ENCODE measurements at regions not wholly inside any gene's neighbourhood (a gene's known extent, or its start where the extent isn't known, plus 50 kb on each side); places are given as distances from the start of the nearest gene placed in this dataset.

GRCh38 chr10:128957221-128957620 lies 509.8 kb upstream of the MGMT start:
- no peak for TF ChIP-seq CTCF (IDR thresholded peaks at IDR 0.05; ENCODE audit: insufficient read depth, low read length)

GRCh38 chr10:128958834-128959690 lies 508.0 kb upstream of the MGMT start:
- DNase-seq (ENCODE audit: low read depth), result no peak
- TF ChIP-seq CTCF (IDR thresholded peaks at IDR 0.05; ENCODE audit: insufficient read depth, low read length), result no peak

More at GRCh38 chr10:128957221-128957620, 509.8 kb upstream of the MGMT start:
- no peak for DNase-seq (ENCODE audit: low read depth)
- H3K4me3 ChIP-seq (ENCODE audit: low read depth, low read length), result no peak overlapping the region

GRCh38 chr10:128959746-128960145 lies 507.3 kb upstream of the MGMT start:
- DNase-seq (ENCODE audit: low read depth), result no peak
- H3K4me3 ChIP-seq (ENCODE audit: low read depth, low read length), result no peak overlapping the region
- no peak for TF ChIP-seq CTCF (IDR thresholded peaks at IDR 0.05; ENCODE audit: insufficient read depth, low read length)

More at GRCh38 chr10:128958834-128959690, 508.0 kb upstream of the MGMT start:
- no peak overlapping the region for H3K4me3 ChIP-seq (ENCODE audit: low read depth, low read length)

- DNase-seq (ENCODE audit: low read depth), result no peak
- no peak overlapping the region for H3K4me3 ChIP-seq (ENCODE audit: low read depth, low read length)
- no peak for TF ChIP-seq CTCF (IDR thresholded peaks at IDR 0.05; ENCODE audit: insufficient read depth, low read length)
Measured at GRCh38 chr10:128960517-128960916, 506.5 kb upstream of the MGMT start.

GRCh38 chr10:128962182-128962581 lies 504.9 kb upstream of the MGMT start:
- DNase-seq (ENCODE audit: low read depth), result no peak
- no peak for TF ChIP-seq CTCF (IDR thresholded peaks at IDR 0.05; ENCODE audit: insufficient read depth, low read length)
- no peak overlapping the region for H3K4me3 ChIP-seq (ENCODE audit: low read depth, low read length)

- TF ChIP-seq CTCF (IDR thresholded peaks at IDR 0.05; ENCODE audit: insufficient read depth, low read length), result no peak
- H3K4me3 ChIP-seq (ENCODE audit: low read depth, low read length), result no peak overlapping the region
- no peak for DNase-seq (ENCODE audit: low read depth)
Measured at GRCh38 chr10:128963211-128964099, 503.6 kb upstream of the MGMT start.

All from fibroblast of the aortic adventitia (primary cell).